Neural cell (in vitro differentiated cells): ENCODE measurements at regions not wholly inside any gene's neighbourhood (a gene's known extent, or its start where the extent isn't known, plus 50 kb on each side); places are given as distances from the start of the nearest gene placed in this dataset.

Experiments used
- H2AFZ ChIP-seq: fragments of 200-600, 300-800 bp; sonication (generic), shearing (Covaris generic); 2 replicates; pipeline ENCODE4 v1.6.0; 2014; ENCODE audit warnings: low read depth, mild to moderate bottlenecking, antibody characterized with exemption, low read length, moderate library complexity
- H3F3A ChIP-seq: fragments of 200-600 bp; shearing (Covaris generic); 2 replicates; pipeline ENCODE4 v1.6.1; 2016; ENCODE audit warnings: mild to moderate bottlenecking, moderate library complexity, mixed read lengths, antibody characterized with exemption, low read length; ENCODE audit not compliant: insufficient read depth, poor library complexity, severe bottlenecking
- H3K27ac ChIP-seq: fragments of 200-600, 300-800 bp; sonication (generic), shearing (Covaris generic); 2 replicates; pipeline ENCODE4 v1.5.1; 2014; ENCODE audit warnings: mild to moderate bottlenecking, low read length, moderate library complexity
- H3K27me3 ChIP-seq: fragments of 300-800, 200-600 bp; sonication (generic), shearing (Covaris generic); 2 replicates; pipeline ENCODE4 v1.6.0; 2014; ENCODE audit warnings: mild to moderate bottlenecking, low read depth, low read length, moderate library complexity; ENCODE audit not compliant: insufficient read depth
- H3K36me3 ChIP-seq: fragments of 300-800, 200-600 bp; sonication (generic), shearing (Covaris generic); 2 replicates; pipeline ENCODE4 v1.5.1; 2014; ENCODE audit warnings: mild to moderate bottlenecking, antibody characterized with exemption, low read length, moderate library complexity; ENCODE audit not compliant: insufficient read depth
- H3K4me2 ChIP-seq: fragments of 300-800, 200-600 bp; sonication (generic), shearing (Covaris generic); 2 replicates; pipeline ENCODE4 v1.6.0; 2014; ENCODE audit warnings: mild to moderate bottlenecking, low read length
- H3K4me3 ChIP-seq: fragments of 300-800, 200-600 bp; sonication (generic), shearing (Covaris generic); 2 replicates; pipeline ENCODE4 v1.5.1; 2014; ENCODE audit warnings: mild to moderate bottlenecking, low read length, moderate library complexity
- H3K79me2 ChIP-seq: fragments of 200-600 bp; shearing (Covaris generic); replicated peaks from 2 replicates; pipeline ENCODE4 v1.6.0; 2014; ENCODE audit warnings: mild to moderate bottlenecking, low read length, moderate library complexity; ENCODE audit not compliant: insufficient read depth
- H3K9ac ChIP-seq: fragments of 300-800, 200-600 bp; sonication (generic), shearing (Covaris generic); 2 replicates; pipeline ENCODE4 v1.6.1; 2016; ENCODE audit warnings: mild to moderate bottlenecking, low read length, mixed read lengths
- H3K9me2 ChIP-seq: fragments of 200-600 bp; shearing (Covaris generic); 2 replicates; pipeline ENCODE4 v1.6.1; 2016; ENCODE audit warnings: mild to moderate bottlenecking, low read length, mixed read lengths; ENCODE audit not compliant: insufficient read depth
- H3K9me3 ChIP-seq: fragments of 200-600, 300-800 bp; sonication (generic), shearing (Covaris generic); 2 replicates; pipeline ENCODE4 v1.6.1; 2016; ENCODE audit warnings: mild to moderate bottlenecking, mixed run types, low read length, moderate library complexity, mixed read lengths
- H4K20me1 ChIP-seq: fragments of 200-600 bp; shearing (Covaris generic); 2 replicates; pipeline ENCODE4 v1.6.1; 2016; ENCODE audit warnings: mild to moderate bottlenecking, mixed run types; ENCODE audit not compliant: insufficient read depth
- CTCF ChIP-seq: fragments of 450-650 bp; IDR thresholded peaks from 2 replicates; pipeline ENCODE4 v1.5.1; 2014; ENCODE audit warnings: antibody characterized with exemption, mild to moderate bottlenecking, moderate library complexity; ENCODE audit not compliant: poor library complexity, severe bottlenecking
- EP300 ChIP-seq: fragments of 450-650 bp; conservative IDR thresholded peaks from 2 replicates; pipeline ENCODE4 v1.6.1; 2014; ENCODE audit warnings: antibody characterized with exemption, mild to moderate bottlenecking, moderate library complexity; ENCODE audit not compliant: poor library complexity, severe bottlenecking
- EZH2 ChIP-seq: fragments of 200-600, 300-800 bp; shearing (Covaris generic), sonication (generic); IDR thresholded peaks from 2 replicates; pipeline ENCODE4 v1.6.1; 2014; ENCODE audit warnings: antibody characterized with exemption, low read length, borderline replicate concordance, mild to moderate bottlenecking; ENCODE audit not compliant: insufficient read depth, poor library complexity, severe bottlenecking
- MXI1 ChIP-seq: fragments of 450-650 bp; conservative IDR thresholded peaks from 2 replicates; pipeline ENCODE4 v1.6.1; 2014; ENCODE audit warnings: antibody characterized with exemption, mild to moderate bottlenecking; ENCODE audit not compliant: poor library complexity, severe bottlenecking
- POLR2AphosphoS5 ChIP-seq: IDR thresholded peaks from 2 replicates; pipeline ENCODE4 v1.6.1; 2012
- RAD21 ChIP-seq: fragments of 450-650 bp; conservative IDR thresholded peaks from 2 replicates; pipeline ENCODE4 v1.6.1; 2014; ENCODE audit warnings: antibody characterized with exemption, mild to moderate bottlenecking, moderate library complexity
- SMC3 ChIP-seq: fragments of 450-650 bp; conservative IDR thresholded peaks from 2 replicates; pipeline ENCODE4 v1.6.1; 2014; ENCODE audit warnings: antibody characterized with exemption, mild to moderate bottlenecking, moderate library complexity; ENCODE audit not compliant: poor library complexity
- TAF1 ChIP-seq: IDR thresholded peaks from 2 replicates; pipeline ENCODE4 v1.6.1; 2012; ENCODE audit warnings: low read depth
- TF ChIP-seq, protein P1 (sequence below): IDR thresholded peaks from 2 replicates; pipeline ENCODE4 v1.6.1; 2012; ENCODE audit warnings: borderline replicate concordance

GRCh38 chr16:87218281-87219055 lies 98.7 kb downstream of the C16orf95 start:
- H3K4me2 ChIP-seq, result no peak overlapping the region
- H2AFZ ChIP-seq, result no peak overlapping the region
- no peaks in the 10 kb centered on the region for H3F3A ChIP-seq
- TF ChIP-seq EZH2, result no peak
- TF ChIP-seq RAD21, result no peak
- TF ChIP-seq, protein P1, sequence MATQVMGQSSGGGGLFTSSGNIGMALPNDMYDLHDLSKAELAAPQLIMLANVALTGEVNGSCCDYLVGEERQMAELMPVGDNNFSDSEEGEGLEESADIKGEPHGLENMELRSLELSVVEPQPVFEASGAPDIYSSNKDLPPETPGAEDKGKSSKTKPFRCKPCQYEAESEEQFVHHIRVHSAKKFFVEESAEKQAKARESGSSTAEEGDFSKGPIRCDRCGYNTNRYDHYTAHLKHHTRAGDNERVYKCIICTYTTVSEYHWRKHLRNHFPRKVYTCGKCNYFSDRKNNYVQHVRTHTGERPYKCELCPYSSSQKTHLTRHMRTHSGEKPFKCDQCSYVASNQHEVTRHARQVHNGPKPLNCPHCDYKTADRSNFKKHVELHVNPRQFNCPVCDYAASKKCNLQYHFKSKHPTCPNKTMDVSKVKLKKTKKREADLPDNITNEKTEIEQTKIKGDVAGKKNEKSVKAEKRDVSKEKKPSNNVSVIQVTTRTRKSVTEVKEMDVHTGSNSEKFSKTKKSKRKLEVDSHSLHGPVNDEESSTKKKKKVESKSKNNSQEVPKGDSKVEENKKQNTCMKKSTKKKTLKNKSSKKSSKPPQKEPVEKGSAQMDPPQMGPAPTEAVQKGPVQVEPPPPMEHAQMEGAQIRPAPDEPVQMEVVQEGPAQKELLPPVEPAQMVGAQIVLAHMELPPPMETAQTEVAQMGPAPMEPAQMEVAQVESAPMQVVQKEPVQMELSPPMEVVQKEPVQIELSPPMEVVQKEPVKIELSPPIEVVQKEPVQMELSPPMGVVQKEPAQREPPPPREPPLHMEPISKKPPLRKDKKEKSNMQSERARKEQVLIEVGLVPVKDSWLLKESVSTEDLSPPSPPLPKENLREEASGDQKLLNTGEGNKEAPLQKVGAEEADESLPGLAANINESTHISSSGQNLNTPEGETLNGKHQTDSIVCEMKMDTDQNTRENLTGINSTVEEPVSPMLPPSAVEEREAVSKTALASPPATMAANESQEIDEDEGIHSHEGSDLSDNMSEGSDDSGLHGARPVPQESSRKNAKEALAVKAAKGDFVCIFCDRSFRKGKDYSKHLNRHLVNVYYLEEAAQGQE, result no peak
- no peak for TF ChIP-seq TAF1
- no peak overlapping the region for H3K27ac ChIP-seq
- H3K4me3 ChIP-seq, result no peak overlapping the region
- H3K27me3 ChIP-seq, result no peaks in the 10 kb centered on the region
- H3K9me3 ChIP-seq, result no peaks in the 10 kb centered on the region
- no peaks in the 10 kb centered on the region for H3K9me2 ChIP-seq
- H3K9ac ChIP-seq, result no peak overlapping the region
- H3K79me2 ChIP-seq, result no peaks in the 10 kb centered on the region
- no peaks in the 10 kb centered on the region for H3K36me3 ChIP-seq
- H4K20me1 ChIP-seq, result no peaks in the 10 kb centered on the region

DNA sequence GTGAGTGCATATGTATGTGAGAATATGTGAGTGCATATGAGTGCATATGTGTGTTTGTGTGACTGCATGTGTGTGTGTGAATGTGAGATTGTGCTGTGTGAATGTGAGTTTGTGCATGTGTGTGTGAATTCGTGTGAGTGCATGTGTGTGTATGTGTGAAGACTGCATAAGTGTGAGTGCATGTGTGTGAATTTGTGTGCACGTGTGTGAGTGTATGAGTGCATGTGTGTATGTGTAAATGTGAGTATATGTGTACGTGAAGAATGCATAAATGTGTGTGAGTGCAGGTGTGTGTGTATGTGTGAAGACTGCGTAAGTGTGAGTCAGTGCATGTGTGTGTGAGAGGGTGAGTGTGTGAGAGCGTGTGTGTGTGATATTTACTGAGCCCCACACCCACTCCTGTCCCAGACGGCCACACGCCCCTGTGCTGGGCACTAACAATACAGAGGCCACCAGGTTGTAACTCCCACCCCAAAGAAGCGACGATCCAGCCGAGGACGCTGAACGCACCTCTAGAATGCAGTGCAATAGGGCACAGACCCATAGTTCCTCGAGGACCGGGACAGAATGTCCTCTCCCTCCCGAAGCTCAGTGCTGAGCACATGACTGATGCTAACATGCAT lies 97.8 kb downstream of the C16orf95 start:
- Histone ChIP-seq H3K4me3 (no peak overlapping the region), H3K9me3 (no peaks in the 10 kb centered on the region), H3K27ac (no peak overlapping the region), H2AFZ (no peak overlapping the region), H3K79me2 (no peaks in the 10 kb centered on the region), H3K27me3 (no peaks in the 10 kb centered on the region), H3K9ac (no peak overlapping the region), H3K9me2 (no peaks in the 10 kb centered on the region), H3K4me2 (no peak overlapping the region), H3F3A (no peaks in the 10 kb centered on the region), H4K20me1 (no peaks in the 10 kb centered on the region), H3K36me3 (no peaks in the 10 kb centered on the region)
- TF ChIP-seq EZH2 (no peak), CTCF (no peak), MXI1 (no peak), SMC3 (no peak), POLR2AphosphoS5 (no peak), EP300 (no peak), RAD21 (no peak), TAF1 (no peak)
- TF ChIP-seq, protein P1, result no peak
